ENCODE measurements at regions not wholly inside any gene's neighbourhood (a gene's known extent, or its start where the extent isn't known, plus 50 kb on each side); places are given as distances from the start of the nearest gene placed in this dataset.
"Not testable (repeated sequence)": the region's sequence is repeated elsewhere in the genome, so short reads cannot be mapped to it uniquely, and the experiment has no call there.

DNA sequence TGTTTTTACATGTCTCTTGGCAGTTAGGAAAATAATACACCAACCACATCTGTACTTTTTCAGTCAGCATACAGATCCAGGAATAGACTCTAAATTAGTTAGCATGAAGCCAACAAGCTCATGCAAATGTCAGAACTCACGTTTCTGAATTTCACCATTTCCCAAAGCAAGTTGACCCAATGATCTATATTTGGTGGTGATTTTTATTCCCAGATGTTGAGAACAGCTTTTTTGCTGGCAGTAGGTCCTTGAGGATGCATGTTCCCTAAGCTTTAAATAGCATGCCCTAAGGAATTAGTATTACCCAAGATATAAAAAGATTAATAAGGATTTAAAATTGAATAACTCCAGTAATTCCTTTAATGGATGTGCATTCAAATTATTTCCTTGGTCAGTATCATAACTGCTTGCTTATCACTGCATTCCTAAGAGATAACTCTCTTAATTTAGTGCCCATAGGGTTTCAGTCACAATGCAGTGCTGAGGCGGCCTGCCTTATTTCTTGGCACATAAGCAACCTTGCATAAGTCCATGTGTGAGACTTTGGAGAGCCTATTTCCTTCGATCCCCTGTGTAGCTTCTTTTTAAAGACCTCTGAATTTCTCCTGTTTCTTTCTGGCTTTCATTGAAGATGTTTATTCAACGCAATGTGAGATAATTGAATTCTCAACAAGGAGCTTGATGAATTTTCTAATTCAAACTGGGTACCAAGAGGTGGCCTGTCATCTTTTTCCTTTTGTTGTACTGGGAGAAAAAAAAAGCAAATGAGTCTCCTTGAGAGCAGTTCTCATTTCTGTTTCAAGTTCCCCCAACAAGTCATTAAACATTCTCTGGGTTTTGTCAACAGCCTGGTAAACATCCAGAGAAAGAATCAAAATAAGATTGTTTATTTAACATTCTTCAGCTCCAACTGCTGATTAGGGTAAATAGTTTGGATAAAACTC, 135.3 kb upstream of the MEOX2 start:
- no peaks in the 10 kb centered on the region for H3K36me3 ChIP-seq (ENCODE audit: control insufficient read depth in 1 of 2, insufficient read depth in 2 of 2, low read length in 2 of 2)
- H3K9me3 ChIP-seq (ENCODE audit: control insufficient read depth in 1 of 2, low read length in 2 of 2) = no peaks in the 10 kb centered on the region
- H3K27ac ChIP-seq (ENCODE audit: low read length) = no peak overlapping the region
- no peaks in the 10 kb centered on the region for H3K27me3 ChIP-seq (ENCODE audit: low read depth, low read length)
- H3K4me1 ChIP-seq (ENCODE audit: control insufficient read depth in 1 of 2, insufficient read depth in 2 of 2, low read length in 2 of 2) = no peaks in the 10 kb centered on the region
- H3K4me3 ChIP-seq (ENCODE audit: low read depth in 1 of 2, low read length in 2 of 2) = no peak overlapping the region

DNA sequence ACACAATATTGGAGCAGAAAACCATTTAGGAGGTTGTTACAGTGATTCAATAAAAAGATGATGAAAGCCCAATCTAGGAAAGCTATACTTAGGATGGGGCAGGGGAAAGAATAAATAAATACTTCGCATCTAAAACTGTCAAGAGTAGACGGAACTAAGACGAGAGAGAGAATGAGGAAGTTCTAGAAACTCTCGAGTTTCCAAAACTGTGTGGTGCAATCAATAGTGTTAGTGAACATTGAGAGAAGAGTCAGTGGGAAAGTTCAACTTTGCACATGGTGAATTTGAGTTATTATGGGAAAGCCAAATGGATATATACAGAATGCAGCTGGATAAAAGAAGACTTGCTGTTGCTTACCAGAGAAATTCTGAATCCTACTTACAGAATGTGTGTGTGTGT, 133.8 kb upstream of the MEOX2 start:
- Histone ChIP-seq H3K27ac (ENCODE audit: low read length) (no peak overlapping the region), H3K27me3 (ENCODE audit: low read depth, low read length) (no peaks in the 10 kb centered on the region), H3K4me1 (ENCODE audit: control insufficient read depth in 1 of 2, insufficient read depth in 2 of 2, low read length in 2 of 2) (no peaks in the 10 kb centered on the region), H3K9me3 (ENCODE audit: control insufficient read depth in 1 of 2, low read length in 2 of 2) (no peaks in the 10 kb centered on the region), H3K4me3 (ENCODE audit: low read depth in 1 of 2, low read length in 2 of 2) (no peak overlapping the region), H3K36me3 (ENCODE audit: control insufficient read depth in 1 of 2, insufficient read depth in 2 of 2, low read length in 2 of 2) (no peaks in the 10 kb centered on the region)

GRCh38 chr7:15816835-15817426, 130.4 kb upstream of the MEOX2 start:
- H3K9me3 ChIP-seq (ENCODE audit: control insufficient read depth in 1 of 2, low read length in 2 of 2) = no peaks in the 10 kb centered on the region
- H3K36me3 ChIP-seq (ENCODE audit: control insufficient read depth in 1 of 2, insufficient read depth in 2 of 2, low read length in 2 of 2) = no peaks in the 10 kb centered on the region
- H3K27ac ChIP-seq (ENCODE audit: low read length) = no peak overlapping the region
- no peaks in the 10 kb centered on the region for H3K27me3 ChIP-seq (ENCODE audit: low read depth, low read length)
- no peak overlapping the region for H3K4me3 ChIP-seq (ENCODE audit: low read depth in 1 of 2, low read length in 2 of 2)
- no peaks in the 10 kb centered on the region for H3K4me1 ChIP-seq (ENCODE audit: control insufficient read depth in 1 of 2, insufficient read depth in 2 of 2, low read length in 2 of 2)

GRCh38 chr7:15813448-15813847, 127.0 kb upstream of the MEOX2 start:
- no peaks in the 10 kb centered on the region for H3K4me1 ChIP-seq (ENCODE audit: control insufficient read depth in 1 of 2, insufficient read depth in 2 of 2, low read length in 2 of 2)
- H3K36me3 ChIP-seq (ENCODE audit: control insufficient read depth in 1 of 2, insufficient read depth in 2 of 2, low read length in 2 of 2) = no peaks in the 10 kb centered on the region
- no peak overlapping the region for H3K27ac ChIP-seq (ENCODE audit: low read length)
- H3K27me3 ChIP-seq (ENCODE audit: low read depth, low read length) = no peaks in the 10 kb centered on the region
- no peak overlapping the region for H3K4me3 ChIP-seq (ENCODE audit: low read depth in 1 of 2, low read length in 2 of 2)
- H3K9me3 ChIP-seq (ENCODE audit: control insufficient read depth in 1 of 2, low read length in 2 of 2) = no peaks in the 10 kb centered on the region

- H3K4me1 ChIP-seq (ENCODE audit: control insufficient read depth in 1 of 2, insufficient read depth in 2 of 2, low read length in 2 of 2); H3K36me3 ChIP-seq (ENCODE audit: control insufficient read depth in 1 of 2, insufficient read depth in 2 of 2, low read length in 2 of 2); H3K27me3 ChIP-seq (ENCODE audit: low read depth, low read length); H3K9me3 ChIP-seq (ENCODE audit: control insufficient read depth in 1 of 2, low read length in 2 of 2); H3K27ac ChIP-seq (ENCODE audit: low read length); H3K4me3 ChIP-seq (ENCODE audit: low read depth in 1 of 2, low read length in 2 of 2): not testable (repeated sequence)
Measured at GRCh38 chr7:15810383-15810782, 123.9 kb upstream of the MEOX2 start.

GRCh38 chr7:15809936-15810335, 123.5 kb upstream of the MEOX2 start:
- H3K27me3 ChIP-seq (ENCODE audit: low read depth, low read length); H3K36me3 ChIP-seq (ENCODE audit: control insufficient read depth in 1 of 2, insufficient read depth in 2 of 2, low read length in 2 of 2); H3K4me3 ChIP-seq (ENCODE audit: low read depth in 1 of 2, low read length in 2 of 2); H3K4me1 ChIP-seq (ENCODE audit: control insufficient read depth in 1 of 2, insufficient read depth in 2 of 2, low read length in 2 of 2); H3K9me3 ChIP-seq (ENCODE audit: control insufficient read depth in 1 of 2, low read length in 2 of 2); H3K27ac ChIP-seq (ENCODE audit: low read length): not testable (repeated sequence)

GRCh38 chr7:15805891-15806290, 119.4 kb upstream of the MEOX2 start:
- Histone ChIP-seq H3K9me3 (ENCODE audit: control insufficient read depth in 1 of 2, low read length in 2 of 2) (no peaks in the 10 kb centered on the region), H3K36me3 (ENCODE audit: control insufficient read depth in 1 of 2, insufficient read depth in 2 of 2, low read length in 2 of 2) (no peaks in the 10 kb centered on the region), H3K27ac (ENCODE audit: low read length) (no peak overlapping the region), H3K4me1 (ENCODE audit: control insufficient read depth in 1 of 2, insufficient read depth in 2 of 2, low read length in 2 of 2) (peaks cover 0 to 6% of the 10 kb centered on the region in 2 donors), H3K4me3 (ENCODE audit: low read depth in 1 of 2, low read length in 2 of 2) (no peak overlapping the region), H3K27me3 (ENCODE audit: low read depth, low read length) (no peaks in the 10 kb centered on the region)

- Histone ChIP-seq H3K9me3 (ENCODE audit: control insufficient read depth in 1 of 2, low read length in 2 of 2) (no peaks in the 10 kb centered on the region), H3K27ac (ENCODE audit: low read length) (no peak overlapping the region), H3K4me3 (ENCODE audit: low read depth in 1 of 2, low read length in 2 of 2) (no peak overlapping the region), H3K4me1 (ENCODE audit: control insufficient read depth in 1 of 2, insufficient read depth in 2 of 2, low read length in 2 of 2) (peaks cover 0 to 12% of the 10 kb centered on the region in 2 donors), H3K27me3 (ENCODE audit: low read depth, low read length) (no peaks in the 10 kb centered on the region), H3K36me3 (ENCODE audit: control insufficient read depth in 1 of 2, insufficient read depth in 2 of 2, low read length in 2 of 2) (no peaks in the 10 kb centered on the region)
Measured at GRCh38 chr7:15802425-15802824, 115.9 kb upstream of the MEOX2 start.

DNA sequence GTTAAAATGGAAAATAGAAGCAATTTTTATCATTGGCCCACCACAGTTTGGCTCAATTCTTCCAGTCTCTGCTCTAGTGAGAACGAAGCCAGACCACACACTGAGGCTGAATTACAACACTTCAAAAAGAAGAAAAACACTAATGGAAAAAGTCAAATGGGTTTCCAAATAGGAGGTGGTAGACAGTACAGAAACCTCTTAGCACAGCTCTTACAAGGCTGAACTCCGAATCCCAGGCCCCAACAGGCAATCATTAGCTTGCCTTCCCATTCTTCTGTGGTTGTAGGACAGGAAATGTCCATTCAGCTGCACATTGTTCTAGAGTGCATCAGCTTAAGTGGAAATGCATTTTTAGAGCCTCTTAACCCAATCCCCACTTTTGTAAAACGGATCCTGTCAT, 115.1 kb upstream of the MEOX2 start:
- Histone ChIP-seq H3K9me3 (ENCODE audit: control insufficient read depth in 1 of 2, low read length in 2 of 2) (no peaks in the 10 kb centered on the region), H3K27ac (ENCODE audit: low read length) (no peak overlapping the region), H3K36me3 (ENCODE audit: control insufficient read depth in 1 of 2, insufficient read depth in 2 of 2, low read length in 2 of 2) (no peaks in the 10 kb centered on the region), H3K27me3 (ENCODE audit: low read depth, low read length) (no peaks in the 10 kb centered on the region), H3K4me3 (ENCODE audit: low read depth in 1 of 2, low read length in 2 of 2) (no peak overlapping the region), H3K4me1 (ENCODE audit: control insufficient read depth in 1 of 2, insufficient read depth in 2 of 2, low read length in 2 of 2) (peaks cover 0 to 12% of the 10 kb centered on the region in 2 donors)

DNA sequence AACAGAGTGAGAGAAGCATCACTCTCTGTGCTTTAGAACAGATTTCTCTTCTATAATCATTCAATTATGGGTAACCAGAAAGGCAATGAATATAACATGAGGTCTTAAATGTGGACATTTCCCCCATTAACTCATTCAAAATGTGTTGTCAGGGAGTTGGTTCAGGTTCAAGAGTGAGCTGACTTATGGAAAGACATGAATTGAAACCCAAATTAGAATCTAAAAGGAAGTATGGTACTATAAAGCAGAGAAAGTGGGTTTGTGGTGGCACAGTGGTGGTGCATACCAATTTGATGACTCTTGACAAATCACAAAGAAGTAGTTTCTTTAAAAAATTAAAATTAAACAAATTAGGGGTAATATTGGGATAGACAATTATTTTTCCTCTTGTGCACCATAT, 114.6 kb upstream of the MEOX2 start:
- H3K4me1 ChIP-seq (ENCODE audit: control insufficient read depth in 1 of 2, insufficient read depth in 2 of 2, low read length in 2 of 2) = peaks cover 0 to 12% of the 10 kb centered on the region in 2 donors
- no peak overlapping the region for H3K27ac ChIP-seq (ENCODE audit: low read length)
- no peaks in the 10 kb centered on the region for H3K36me3 ChIP-seq (ENCODE audit: control insufficient read depth in 1 of 2, insufficient read depth in 2 of 2, low read length in 2 of 2)
- no peak overlapping the region for H3K4me3 ChIP-seq (ENCODE audit: low read depth in 1 of 2, low read length in 2 of 2)
- H3K27me3 ChIP-seq (ENCODE audit: low read depth, low read length) = no peaks in the 10 kb centered on the region
- H3K9me3 ChIP-seq (ENCODE audit: control insufficient read depth in 1 of 2, low read length in 2 of 2) = no peaks in the 10 kb centered on the region

DNA sequence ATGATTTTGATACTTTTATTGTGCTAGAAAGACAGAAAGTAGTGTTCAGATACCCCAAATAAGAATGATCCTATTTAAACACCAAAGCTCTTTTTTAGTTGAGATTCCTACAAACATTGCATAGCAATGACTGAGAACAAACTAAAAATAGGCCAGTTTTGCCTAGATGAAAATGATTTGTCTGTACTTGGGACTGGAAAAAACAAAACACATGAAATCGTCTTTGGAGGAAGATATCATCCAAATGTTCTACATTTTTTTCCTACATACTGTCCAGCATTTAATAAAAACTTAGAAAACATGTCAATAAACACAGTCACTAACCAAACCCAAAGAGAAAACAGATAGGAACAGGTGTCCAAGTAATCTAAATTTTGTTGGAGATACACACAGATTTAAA, 111.6 kb upstream of the MEOX2 start:
- no peak overlapping the region for H3K27ac ChIP-seq (ENCODE audit: low read length)
- H3K4me3 ChIP-seq (ENCODE audit: low read depth in 1 of 2, low read length in 2 of 2) = no peak overlapping the region
- no peaks in the 10 kb centered on the region for H3K36me3 ChIP-seq (ENCODE audit: control insufficient read depth in 1 of 2, insufficient read depth in 2 of 2, low read length in 2 of 2)
- no peaks in the 10 kb centered on the region for H3K9me3 ChIP-seq (ENCODE audit: control insufficient read depth in 1 of 2, low read length in 2 of 2)
- H3K4me1 ChIP-seq (ENCODE audit: control insufficient read depth in 1 of 2, insufficient read depth in 2 of 2, low read length in 2 of 2) = peaks cover 0 to 12% of the 10 kb centered on the region in 2 donors
- no peaks in the 10 kb centered on the region for H3K27me3 ChIP-seq (ENCODE audit: low read depth, low read length)
